ENCODE measurements at regions not wholly inside any gene's neighbourhood (a gene's known extent, or its start where the extent isn't known, plus 50 kb on each side); places are given as distances from the start of the nearest gene placed in this dataset.

DNA sequence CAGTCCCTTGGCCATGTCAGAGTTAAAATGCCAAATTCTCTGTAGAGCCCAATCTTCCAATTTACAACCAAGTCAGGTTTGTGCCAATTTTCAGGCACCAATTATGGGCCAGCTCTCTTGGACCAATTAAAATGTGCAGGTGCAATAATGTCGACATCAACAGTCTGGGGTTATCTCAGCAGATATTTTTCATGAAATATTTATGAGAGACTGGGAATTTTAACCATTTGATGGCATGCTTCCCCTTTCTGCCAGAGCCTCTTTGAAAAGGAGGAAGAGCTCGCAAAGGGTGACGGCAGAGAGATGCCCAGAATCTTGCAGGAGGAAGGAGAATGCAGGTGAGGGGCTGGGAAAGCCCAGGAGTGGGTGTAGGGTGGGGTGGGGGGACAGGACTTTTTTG, 100.8 kb upstream of the SYT13 start:
- Histone ChIP-seq H3K4me3 (no peak overlapping the region), H3K27ac (no peak overlapping the region), H3K27me3 (peaks cover 2 to 43% of the 10 kb centered on the region in 2 donors), H3K4me1 (peaks cover 0 to 6% of the 10 kb centered on the region in 2 donors), H3K36me3 (no peaks in the 10 kb centered on the region), H3K9me3 (no peaks in the 10 kb centered on the region)
- intact Hi-C loops (cut with DNase I): no loop called here
- no peak for ATAC-seq
- TF ChIP-seq, protein P1, sequence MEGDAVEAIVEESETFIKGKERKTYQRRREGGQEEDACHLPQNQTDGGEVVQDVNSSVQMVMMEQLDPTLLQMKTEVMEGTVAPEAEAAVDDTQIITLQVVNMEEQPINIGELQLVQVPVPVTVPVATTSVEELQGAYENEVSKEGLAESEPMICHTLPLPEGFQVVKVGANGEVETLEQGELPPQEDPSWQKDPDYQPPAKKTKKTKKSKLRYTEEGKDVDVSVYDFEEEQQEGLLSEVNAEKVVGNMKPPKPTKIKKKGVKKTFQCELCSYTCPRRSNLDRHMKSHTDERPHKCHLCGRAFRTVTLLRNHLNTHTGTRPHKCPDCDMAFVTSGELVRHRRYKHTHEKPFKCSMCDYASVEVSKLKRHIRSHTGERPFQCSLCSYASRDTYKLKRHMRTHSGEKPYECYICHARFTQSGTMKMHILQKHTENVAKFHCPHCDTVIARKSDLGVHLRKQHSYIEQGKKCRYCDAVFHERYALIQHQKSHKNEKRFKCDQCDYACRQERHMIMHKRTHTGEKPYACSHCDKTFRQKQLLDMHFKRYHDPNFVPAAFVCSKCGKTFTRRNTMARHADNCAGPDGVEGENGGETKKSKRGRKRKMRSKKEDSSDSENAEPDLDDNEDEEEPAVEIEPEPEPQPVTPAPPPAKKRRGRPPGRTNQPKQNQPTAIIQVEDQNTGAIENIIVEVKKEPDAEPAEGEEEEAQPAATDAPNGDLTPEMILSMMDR (IDR thresholded peaks at IDR 0.05): no peak
- peak in 1 of 4 donors; percentile 10 for DNase-seq

DNA sequence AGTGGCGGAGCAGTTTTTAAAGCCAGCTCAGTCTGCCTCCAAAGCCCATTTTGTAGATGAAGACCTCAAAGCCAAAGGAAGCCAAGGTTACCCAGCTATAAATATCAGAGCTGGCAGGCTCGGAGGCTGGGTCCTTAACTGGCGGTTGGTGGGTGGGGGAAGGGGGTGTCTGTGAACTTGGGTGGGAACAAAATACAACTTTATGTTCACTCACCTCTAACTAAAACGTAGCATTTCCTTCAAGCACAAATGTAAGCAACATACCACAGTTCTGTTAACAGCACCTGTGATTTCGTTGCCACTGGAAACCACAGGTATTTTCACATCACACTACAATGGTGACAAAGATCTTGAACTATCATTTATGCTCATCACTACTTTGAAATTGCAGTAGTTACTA, 99.7 kb upstream of the SYT13 start:
- TF ChIP-seq, protein P1 (IDR thresholded peaks at IDR 0.05): no peak
- intact Hi-C loops (cut with DNase I): no loop called here
- no peak for ATAC-seq
- DNase-seq: no peak
- peaks cover 0 to 6% of the 10 kb centered on the region in 2 donors for H3K4me1 ChIP-seq
- no peak overlapping the region for H3K4me3 ChIP-seq
- H3K9me3 ChIP-seq: no peaks in the 10 kb centered on the region
- peaks cover 2 to 54% of the 10 kb centered on the region in 2 donors for H3K27me3 ChIP-seq
- no peaks in the 10 kb centered on the region for H3K36me3 ChIP-seq
- no peak overlapping the region for H3K27ac ChIP-seq

DNA sequence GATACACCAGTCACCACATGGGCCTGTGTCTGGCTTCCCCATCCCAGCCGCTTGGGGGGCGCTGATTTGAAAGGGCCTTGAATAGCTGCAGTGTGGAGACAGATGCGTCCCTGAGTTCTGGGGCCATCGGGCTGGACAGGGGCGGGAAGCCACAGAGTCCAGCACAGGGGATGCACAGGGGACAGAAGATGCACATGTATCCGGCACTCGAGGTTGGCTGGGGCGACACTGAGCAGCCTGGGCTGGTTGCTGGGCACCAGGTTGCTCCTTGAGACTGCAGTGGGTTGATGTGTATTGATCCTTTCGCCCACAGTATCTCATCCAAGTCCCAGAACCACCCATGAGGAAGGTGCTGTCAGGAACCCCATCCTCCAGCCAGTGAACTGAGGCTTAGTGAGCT, 99.3 kb upstream of the SYT13 start:
- Histone ChIP-seq H3K36me3 (no peaks in the 10 kb centered on the region), H3K27ac (no peak overlapping the region), H3K4me1 (peaks cover 0 to 6% of the 10 kb centered on the region in 2 donors), H3K9me3 (no peaks in the 10 kb centered on the region), H3K4me3 (no peak overlapping the region), H3K27me3 (peaks cover 2 to 55% of the 10 kb centered on the region in 2 donors)
- TF ChIP-seq, protein P1 (IDR thresholded peaks at IDR 0.05): no peak
- intact Hi-C loops (cut with DNase I): no loop called here
- DNase-seq: no peak
- no peak for ATAC-seq

DNA sequence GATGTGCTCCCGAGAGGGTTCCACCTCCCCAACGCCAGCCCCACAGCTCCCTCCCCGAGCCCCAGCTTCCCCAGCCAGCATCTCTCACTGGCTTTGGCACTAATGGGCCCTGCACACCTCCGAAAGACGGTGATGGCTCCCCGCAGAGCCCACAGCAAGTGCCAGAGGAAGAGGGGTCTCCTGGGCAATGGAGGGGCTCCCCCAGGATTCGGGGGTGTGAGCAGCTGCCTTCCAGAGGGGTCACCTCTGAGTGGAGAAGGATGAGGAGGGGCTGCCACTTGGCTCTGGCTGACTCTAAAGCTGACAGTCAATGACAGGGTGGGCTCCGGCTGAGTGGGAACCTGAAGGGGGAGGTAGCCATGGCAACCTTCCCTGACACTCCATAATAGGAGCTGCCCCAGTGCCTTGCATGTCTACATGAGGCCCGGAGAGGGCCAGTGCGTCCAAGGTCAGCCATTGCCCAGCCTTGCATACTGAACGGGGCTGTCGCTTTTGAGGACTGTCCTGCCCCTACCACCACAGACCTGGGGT, 98.6 kb upstream of the SYT13 start:
- H3K4me3 ChIP-seq: no peak overlapping the region
- TF ChIP-seq, protein P1 (IDR thresholded peaks at IDR 0.05): no peak
- H3K27me3 ChIP-seq: peaks cover 2 to 51% of the 10 kb centered on the region in 2 donors
- intact Hi-C loops (cut with DNase I): no loop called here
- H3K9me3 ChIP-seq: no peaks in the 10 kb centered on the region
- H3K27ac ChIP-seq: no peak overlapping the region
- H3K4me1 ChIP-seq: peaks cover 0 to 6% of the 10 kb centered on the region in 2 donors
- no peaks in the 10 kb centered on the region for H3K36me3 ChIP-seq
- no peak for DNase-seq
- ATAC-seq: no peak

DNA sequence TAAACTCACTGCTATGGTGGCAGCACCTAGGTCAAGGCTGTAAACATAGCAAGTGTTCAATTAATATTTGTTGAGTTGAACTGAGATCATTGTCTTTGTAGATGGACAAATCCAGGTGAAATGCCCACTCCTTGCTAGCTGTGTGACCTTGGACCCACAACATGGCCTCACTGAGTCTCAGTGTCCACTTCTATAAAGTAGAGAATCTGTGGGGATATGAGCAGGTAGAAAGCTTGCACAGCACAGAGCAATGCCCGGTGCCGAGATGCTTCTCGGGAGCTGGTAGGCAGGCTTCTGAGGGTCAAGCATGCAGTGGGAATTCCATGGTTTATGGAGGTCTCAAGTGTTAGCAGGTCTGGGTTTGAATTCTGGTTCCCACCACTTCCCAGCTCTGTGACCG, 97.9 kb upstream of the SYT13 start:
- DNase-seq: no peak
- H3K4me3 ChIP-seq: no peak overlapping the region
- peaks cover 2 to 51% of the 10 kb centered on the region in 2 donors for H3K27me3 ChIP-seq
- intact Hi-C loops (cut with DNase I): no loop called here
- no peaks in the 10 kb centered on the region for H3K36me3 ChIP-seq
- H3K9me3 ChIP-seq: no peaks in the 10 kb centered on the region
- ATAC-seq: no peak
- H3K4me1 ChIP-seq: peaks cover 0 to 6% of the 10 kb centered on the region in 2 donors
- TF ChIP-seq, protein P1 (IDR thresholded peaks at IDR 0.05): no peak
- H3K27ac ChIP-seq: no peak overlapping the region

Measured in left lung (tissue), 4 donors.